Calu3 (cell line): ENCODE measurements at regions not wholly inside any gene's neighbourhood (a gene's known extent, or its start where the extent isn't known, plus 50 kb on each side); places are given as distances from the start of the nearest gene placed in this dataset.
A peak's percentile ranks its signal among the peaks of the same experiment; 100 is the strongest.

Source experiments
- BruUV-seq: library from RNA; stranded (reverse); fragments of 400-500 nt; replicated peaks from 2 replicates; lab custom pipeline; 2021; lab: Mats Ljungman, UMichigan
- CTCF ChIA-PET: fragments of 300-600 bp; sonication (Branson Sonifier 250); formaldehyde crosslinking; loops from one replicate; lab custom pipeline; 2022; ENCODE audit warnings: antibody characterized with exemption; lab: Charles Lee
- DNase-seq: peaks from one replicate; pipeline ENCODE4 v3.0.0; 2022
- H3K27ac Mint-ChIP-seq: one replicate; pipeline ENCODE4 v1.8.0; 2022; ENCODE audit warnings: mixed read lengths; ENCODE audit not compliant: unreplicated experiment
- H3K27me3 Mint-ChIP-seq: one replicate; pipeline ENCODE4 v1.8.0; 2022; ENCODE audit warnings: mixed read lengths; ENCODE audit not compliant: unreplicated experiment
- H3K36me3 Mint-ChIP-seq: one replicate; pipeline ENCODE4 v1.8.0; 2022; ENCODE audit warnings: mild to moderate bottlenecking, moderate library complexity, mixed read lengths; ENCODE audit not compliant: insufficient read depth, unreplicated experiment
- H3K4me1 Mint-ChIP-seq: one replicate; pipeline ENCODE4 v1.8.0; 2022; ENCODE audit warnings: mild to moderate bottlenecking, low read depth, mixed read lengths; ENCODE audit not compliant: unreplicated experiment
- H3K4me3 Mint-ChIP-seq: one replicate; pipeline ENCODE4 v1.8.0; 2022; ENCODE audit warnings: mild to moderate bottlenecking, low read depth, moderate library complexity, mixed read lengths; ENCODE audit not compliant: unreplicated experiment
- H3K9me3 Mint-ChIP-seq: one replicate; pipeline ENCODE4 v1.8.0; 2022; ENCODE audit warnings: low read depth, mixed read lengths; ENCODE audit not compliant: unreplicated experiment
- CTCF ChIP-seq: fragments of 200-600 bp; IDR thresholded peaks from one replicate; pipeline ENCODE4 v1.8.0; 2022; ENCODE audit warnings: antibody characterized with exemption; ENCODE audit not compliant: unreplicated experiment
- intact Hi-C: fragments of 100-400 bp; cut with micrococcal nuclease; formaldehyde crosslinking; loops from one replicate; pipeline ENCODE4 v1.10.0; 2022; ENCODE audit not compliant: unreplicated experiment

DNA sequence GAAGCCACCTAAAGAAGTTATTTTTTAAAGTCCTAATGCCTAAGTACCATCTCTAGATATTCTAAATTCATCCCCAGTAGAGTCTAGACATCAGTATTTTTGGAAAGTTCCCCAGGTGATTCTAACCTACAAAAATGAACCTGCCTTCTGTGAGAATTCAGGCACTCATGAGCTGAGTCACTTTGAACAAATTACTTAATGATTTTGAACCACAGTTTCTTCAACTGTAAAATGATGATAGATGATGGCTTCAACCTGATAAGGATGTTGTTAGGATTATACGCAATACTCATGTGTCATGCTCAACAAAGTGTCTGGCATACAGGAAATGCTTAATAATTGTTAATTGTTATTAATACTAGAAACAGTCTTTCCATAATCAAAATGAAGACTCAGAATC lies 82.8 kb upstream of the OR5AK2 start:
- Mint-ChIP-seq H3K36me3 (peaks cover 11% of the 10 kb centered on the region), H3K4me3 (no peak overlapping the region), H3K27me3 (no peaks in the 10 kb centered on the region), H3K4me1 (peaks cover 30% of the 10 kb centered on the region), H3K27ac (peak overlapping the region; percentile 93), H3K9me3 (no peaks in the 10 kb centered on the region)
- TF ChIP-seq CTCF = no peak
- CTCF ChIA-PET = no interaction called here
- no peak for DNase-seq
- intact Hi-C loops = no loop called here
- BruUV-seq = no TSS peak

DNA sequence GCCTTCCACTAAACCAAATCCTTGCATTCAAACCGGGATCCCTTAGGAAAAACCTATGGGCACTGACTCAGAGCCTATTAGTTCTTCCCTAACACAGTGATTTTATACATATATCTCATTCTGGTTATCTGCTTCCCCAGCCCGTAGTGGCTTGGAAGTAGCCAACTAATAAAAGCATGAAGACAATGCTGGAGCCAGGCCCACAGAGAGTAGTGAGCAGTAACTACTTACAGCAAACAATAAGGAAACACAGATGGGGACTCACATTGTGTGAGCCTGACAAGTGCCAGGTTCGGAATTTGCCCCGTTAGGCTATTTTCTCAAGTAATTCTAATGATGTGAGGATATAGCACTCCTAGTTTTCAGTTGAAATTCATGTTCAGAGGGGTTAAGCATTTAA lies 83.3 kb upstream of the OR5AK2 start:
- intact Hi-C loops = no loop called here
- CTCF ChIA-PET = no interaction called here
- BruUV-seq = no TSS peak

DNA sequence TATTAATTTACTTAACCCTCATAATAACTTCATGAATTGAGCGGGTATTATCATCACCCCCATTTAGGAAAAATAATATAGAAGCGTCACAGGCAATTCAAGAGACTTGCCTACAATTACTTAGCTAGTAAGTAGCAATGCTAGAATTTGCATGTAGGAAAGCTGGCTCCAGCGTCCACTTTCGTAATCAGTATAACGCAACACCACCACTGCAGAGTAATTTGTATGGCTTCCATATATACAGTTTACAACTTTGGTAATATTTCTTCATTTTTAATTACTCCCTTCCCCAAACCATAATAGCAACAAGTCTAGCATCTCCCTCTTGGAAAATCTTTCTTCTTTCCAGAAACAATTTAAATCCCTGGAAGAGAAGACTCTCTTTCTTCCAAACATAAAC lies 89.9 kb upstream of the OR5AK2 start:
- Mint-ChIP-seq H3K27me3 (no peaks in the 10 kb centered on the region), H3K4me1 (no peaks in the 10 kb centered on the region), H3K36me3 (no peaks in the 10 kb centered on the region), H3K27ac (no peak overlapping the region), H3K4me3 (no peak overlapping the region), H3K9me3 (peaks cover 2% of the 10 kb centered on the region)
- no peak for DNase-seq
- no peak for TF ChIP-seq CTCF
- intact Hi-C loops = no loop called here
- CTCF ChIA-PET = no interaction called here
- BruUV-seq = no TSS peak

More for the DNA sequence above, 83.3 kb upstream of the OR5AK2 start:
- no peaks in the 10 kb centered on the region for H3K9me3 Mint-ChIP-seq
- no peak overlapping the region for H3K4me3 Mint-ChIP-seq
- H3K36me3 Mint-ChIP-seq = peaks cover 6% of the 10 kb centered on the region
- H3K4me1 Mint-ChIP-seq = peaks cover 25% of the 10 kb centered on the region
- no peak for DNase-seq
- TF ChIP-seq CTCF = no peak
- H3K27me3 Mint-ChIP-seq = no peaks in the 10 kb centered on the region
- peak overlapping the region; percentile 93 for H3K27ac Mint-ChIP-seq

- no peak overlapping the region for H3K4me3 Mint-ChIP-seq
- DNase-seq = no peak
- no peaks in the 10 kb centered on the region for H3K27me3 Mint-ChIP-seq
- H3K27ac Mint-ChIP-seq = peak overlapping the region; percentile 5
- H3K4me1 Mint-ChIP-seq = peaks cover 30% of the 10 kb centered on the region
- no peak for TF ChIP-seq CTCF
- intact Hi-C loops = no loop called here
- BruUV-seq = no TSS peak
- CTCF ChIA-PET = no interaction called here
- peaks cover 2% of the 10 kb centered on the region for H3K9me3 Mint-ChIP-seq
- H3K36me3 Mint-ChIP-seq = no peaks in the 10 kb centered on the region
These were observed 98.0 kb upstream of the OR5AK2 start for GRCh38 chr11:56890584-56891305.
